ENCODE measurements at regions not wholly inside any gene's neighbourhood (a gene's known extent, or its start where the extent isn't known, plus 50 kb on each side); places are given as distances from the start of the nearest gene placed in this dataset.

GRCh38 chr2:84290537-84290936, 168.5 kb downstream of the SUCLG1 start:
- ChIA-PET POLR2A (no interaction called here), CTCF (no interaction called here)
- no peak overlapping the region for H3K4me3 ChIP-seq (ENCODE audit: low read depth, low read length)
- H3K9me3 ChIP-seq (ENCODE audit: control insufficient read depth, insufficient read depth, low read depth, low read length) = no peaks in the 10 kb centered on the region
- TF ChIP-seq ZNF169 (tag by site-specific recombination; IDR thresholded peaks at IDR 0.05) (no peak), ZNF280D (tag by site-specific recombination; IDR thresholded peaks at IDR 0.05) (no peak), ZXDB (tag by site-specific recombination; IDR thresholded peaks at IDR 0.05) (no peak), ZNF549 (tag by site-specific recombination; IDR thresholded peaks at IDR 0.05) (no peak), ZNF223 (tag by site-specific recombination; IDR thresholded peaks at IDR 0.05) (no peak), ZNF677 (tag by site-specific recombination; IDR thresholded peaks at IDR 0.05) (no peak), ZNF157 (tag by site-specific recombination; IDR thresholded peaks at IDR 0.05) (no peak), TSHZ1 (tag by site-specific recombination; IDR thresholded peaks at IDR 0.05; ENCODE audit: borderline replicate concordance) (no peak)
- H3K4me1 ChIP-seq (ENCODE audit: control insufficient read depth, insufficient read depth, low read length) = no peaks in the 10 kb centered on the region
- H3K36me3 ChIP-seq (ENCODE audit: control insufficient read depth in 2 of 2, insufficient read depth in 1 of 2, low read length in 2 of 2) = no peaks in the 10 kb centered on the region
- H3K27ac ChIP-seq (ENCODE audit: extremely low read depth, low read depth, low read length) = no peak overlapping the region

- ChIA-PET CTCF (interaction anchor here (0.8 kb wide), 1 partner anchor 540 kb away, joined by 3 read pairs; no protein-coding TSS in a partner anchor), POLR2A (no interaction called here)
- no peaks in the 10 kb centered on the region for H3K9me3 ChIP-seq (ENCODE audit: control insufficient read depth, insufficient read depth, low read depth, low read length)
- H3K4me3 ChIP-seq (ENCODE audit: low read depth, low read length) = no peak overlapping the region
- no peaks in the 10 kb centered on the region for H3K36me3 ChIP-seq (ENCODE audit: control insufficient read depth in 2 of 2, insufficient read depth in 1 of 2, low read length in 2 of 2)
- H3K27ac ChIP-seq (ENCODE audit: extremely low read depth, low read depth, low read length) = no peak overlapping the region
- no peaks in the 10 kb centered on the region for H3K4me1 ChIP-seq (ENCODE audit: control insufficient read depth, insufficient read depth, low read length)
- TF ChIP-seq ZNF654 (tag by site-specific recombination; IDR thresholded peaks at IDR 0.05; ENCODE audit: low read depth) (no peak), ZNF670 (tag by site-specific recombination; IDR thresholded peaks at IDR 0.05; ENCODE audit: low read depth) (no peak), PRDM2 (tag by site-specific recombination; IDR thresholded peaks at IDR 0.05; ENCODE audit: borderline replicate concordance) (no peak), ZSCAN4 (tag by site-specific recombination; IDR thresholded peaks at IDR 0.05) (no peak), ZNF704 (tag by site-specific recombination; IDR thresholded peaks at IDR 0.05) (no peak), SETDB1 (IDR thresholded peaks at IDR 0.05; ENCODE audit: insufficient read length, low read length) (no peak), REST (tag by site-specific recombination; IDR thresholded peaks at IDR 0.05) (no peak), BCL11B (tag by site-specific recombination; IDR thresholded peaks at IDR 0.05; ENCODE audit: low read depth) (no peak)
These were observed 170.8 kb downstream of the SUCLG1 start for GRCh38 chr2:84288293-84288692.

All from HEK293 (cell line).